HCT116 (cell line): ENCODE measurements at regions not wholly inside any gene's neighbourhood (a gene's known extent, or its start where the extent isn't known, plus 50 kb on each side); places are given as distances from the start of the nearest gene placed in this dataset.

Source experiments
- ATAC-seq: fragments of 200-7000 bp; cut with Tn5 transposase; 2 replicates; pipeline ENCODE4 v1.9.1; 2020; ENCODE audit warnings: mild to moderate bottlenecking, moderate library complexity
- BruUV-seq: library from RNA; stranded (reverse); fragments of 400-500 nt; replicated peaks from 2 replicates; lab custom pipeline; 2021; lab: Mats Ljungman, UMichigan
- CTCF ChIA-PET: fragments of 300-600 bp; sonication (Branson Sonifier 250); formaldehyde crosslinking; loops from one replicate; lab custom pipeline; 2021; ENCODE audit warnings: antibody characterized with exemption; lab: Charles Lee
- POLR2A ChIA-PET: fragments of 300-600, 350-600 bp; sonication (Branson Sonifier 250); formaldehyde crosslinking; loops from one replicate; lab custom pipeline; 2021; ENCODE audit warnings: antibody characterized with exemption; lab: Charles Lee
- RAD21 ChIA-PET, 2 experiments: fragments of 300-600 bp; sonication (Branson Sonifier 250); formaldehyde crosslinking; loops; one replicate each; lab custom pipeline; 2023; ENCODE audit warnings: low total read pairs in 2 of 2; ENCODE audit not compliant: uncharacterized antibody in 2 of 2, unreplicated experiment in 2 of 2, low non-redundant PET in 1 of 2; lab: Charles Lee
- DNase-seq: peaks from one replicate; pipeline ENCODE4 v3.0.0-alpha.2; 2010; ENCODE audit warnings: low read depth, low spot score
- H2AFZ ChIP-seq: fragments of 200-600 bp; shearing (Covaris generic), sonication (generic); 2 replicates; pipeline ENCODE4 v1.6.1; 2017; ENCODE audit warnings: low read depth, mixed run types, mixed read lengths, antibody characterized with exemption, low read length; ENCODE audit not compliant: poor library complexity, severe bottlenecking
- H3K27ac ChIP-seq: 2 replicates; pipeline ENCODE4 v1.5.1; 2012; ENCODE audit warnings: low read depth, low read length
- H3K27me3 ChIP-seq: fragments of 200-600 bp; sonication (generic); 2 replicates; pipeline ENCODE4 v1.6.1; 2016; ENCODE audit warnings: mixed run types, low read length, mixed read lengths; ENCODE audit not compliant: insufficient read depth
- H3K36me3 ChIP-seq, 2 experiments: fragments of 200-500 bp in 1 of 2; fragments of 200-600 bp in 1 of 2; sonication (Bioruptor generic) in 1 of 2; sonication (generic) in 1 of 2; 2 replicates each; pipeline versions ENCODE4 v1.5.1 to v1.6.1; 2014 to 2016; ENCODE audit warnings: low read length in 2 of 2, inconsistent platforms in 1 of 2, mixed read lengths in 1 of 2, mixed run types in 1 of 2; ENCODE audit not compliant: insufficient read depth in 2 of 2, control insufficient read depth in 1 of 2
- H3K4me1 ChIP-seq, 2 experiments: fragments of 200-600 bp in 1 of 2; sonication (generic) in 1 of 2; 2 replicates each; pipeline versions ENCODE4 v1.5.1 to v1.6.1; 2012 to 2017; ENCODE audit warnings: low read length in 2 of 2, inconsistent platforms in 1 of 2, mild to moderate bottlenecking in 1 of 2, mixed read lengths in 1 of 2, mixed run types in 1 of 2, moderate library complexity in 1 of 2; ENCODE audit not compliant: insufficient read depth in 2 of 2, control insufficient read depth in 1 of 2
- H3K4me2 ChIP-seq: fragments of 200-600 bp; sonication (generic); 2 replicates; pipeline ENCODE4 v1.6.1; 2017; ENCODE audit warnings: mixed run types, low read length, mixed read lengths
- H3K4me3 ChIP-seq, 2 experiments: fragments of 200-600 bp in 1 of 2; sonication (generic) in 1 of 2; replicated peaks in 1 of 2; 2 replicates each; pipeline ENCODE4 v1.5.1; 2011 to 2016; ENCODE audit warnings: low read length in 2 of 2, control low read depth in 1 of 2, low read depth in 1 of 2, mild to moderate bottlenecking in 1 of 2, mixed read lengths in 1 of 2, mixed run types in 1 of 2
- H3K79me2 ChIP-seq: fragments of 200-600 bp; sonication (generic); 2 replicates; pipeline ENCODE4 v1.6.1; 2017; ENCODE audit warnings: mild to moderate bottlenecking, mixed run types, low read length, moderate library complexity, mixed read lengths; ENCODE audit not compliant: insufficient read depth
- H3K9ac ChIP-seq: fragments of 200-600 bp; sonication (generic); 2 replicates; pipeline ENCODE4 v1.6.1; 2016; ENCODE audit warnings: low read length, mixed read lengths
- H3K9me2 ChIP-seq: fragments of 200-600 bp; sonication (generic), shearing (Covaris generic); 2 replicates; pipeline ENCODE4 v1.6.1; 2017; ENCODE audit warnings: mixed run types, mild to moderate bottlenecking, moderate library complexity; ENCODE audit not compliant: insufficient read depth
- H3K9me3 ChIP-seq, 2 experiments: fragments of 200-500 bp in 1 of 2; fragments of 200-600 bp in 1 of 2; sonication (Bioruptor generic) in 1 of 2; sonication (generic) in 1 of 2; 2 replicates each; pipeline ENCODE4 v1.6.1; 2014 to 2017; ENCODE audit warnings: low read length in 2 of 2, mixed read lengths in 2 of 2, inconsistent platforms in 1 of 2, low read depth in 1 of 2, mild to moderate bottlenecking in 1 of 2, mixed run types in 1 of 2, moderate library complexity in 1 of 2; ENCODE audit not compliant: control insufficient read depth in 1 of 2, insufficient read depth in 1 of 2
- H4K20me1 ChIP-seq: fragments of 200-600 bp; sonication (generic), shearing (Covaris generic); 2 replicates; pipeline ENCODE4 v1.6.1; 2017; ENCODE audit warnings: mixed run types, mild to moderate bottlenecking, moderate library complexity; ENCODE audit not compliant: insufficient read depth
- CBX3 ChIP-seq: IDR thresholded peaks from 2 replicates; pipeline ENCODE4 v1.6.1; 2012; ENCODE audit warnings: low read depth
- CEBPB ChIP-seq: IDR thresholded peaks from 2 replicates; pipeline ENCODE4 v1.6.1; 2012; ENCODE audit warnings: low read depth
- EGR1 ChIP-seq: IDR thresholded peaks from 2 replicates; pipeline ENCODE4 v1.6.1; 2012; ENCODE audit warnings: low read depth
- ELF1 ChIP-seq: IDR thresholded peaks from 2 replicates; pipeline ENCODE4 v1.6.1; 2012; ENCODE audit warnings: low read depth, borderline replicate concordance
- EZH2 ChIP-seq: fragments of 200-600 bp; sonication (generic); IDR thresholded peaks from 2 replicates; pipeline ENCODE4 v1.6.1; 2017; ENCODE audit warnings: antibody characterized with exemption, mixed run types
- EZH2phosphoT487 ChIP-seq: fragments of 200-600 bp; IDR thresholded peaks from 2 replicates; pipeline ENCODE4 v1.6.1; 2018; ENCODE audit warnings: antibody characterized with exemption, borderline replicate concordance
- POLR2A ChIP-seq: IDR thresholded peaks from 2 replicates; pipeline ENCODE4 v1.7.0; 2011; ENCODE audit warnings: borderline replicate concordance; ENCODE audit not compliant: insufficient read depth, insufficient read length; ENCODE audit errors: extremely low read depth
- POLR2AphosphoS5 ChIP-seq: IDR thresholded peaks from 2 replicates; pipeline ENCODE4 v1.6.1; 2011; ENCODE audit warnings: mild to moderate bottlenecking, low read depth, low read length, moderate library complexity
- SIN3A ChIP-seq: IDR thresholded peaks from 2 replicates; pipeline ENCODE4 v1.6.1; 2012; ENCODE audit warnings: low read depth
- SP1 ChIP-seq: IDR thresholded peaks from 2 replicates; pipeline ENCODE4 v1.6.1; 2012; ENCODE audit warnings: low read depth
- SRF ChIP-seq: IDR thresholded peaks from 2 replicates; pipeline ENCODE4 v1.6.1; 2012; ENCODE audit warnings: low read depth
- TCF7L2 ChIP-seq: IDR thresholded peaks from 2 replicates; pipeline ENCODE4 v1.7.0; 2011; ENCODE audit warnings: borderline replicate concordance, inconsistent platforms; ENCODE audit not compliant: insufficient read depth, insufficient read length; ENCODE audit errors: extremely low read depth
- YY1 ChIP-seq: IDR thresholded peaks from 2 replicates; pipeline ENCODE4 v1.6.1; 2011; ENCODE audit warnings: low read length, low read depth, moderate library complexity, mild to moderate bottlenecking; ENCODE audit not compliant: insufficient replicate concordance; ENCODE audit errors: extremely low read depth
- ZFX ChIP-seq: fragments of 450-650 bp; IDR thresholded peaks from 2 replicates; pipeline ENCODE4 v1.6.1; 2017
- ZNF274 ChIP-seq: fragments of 200-500 bp; sonication (Bioruptor generic); IDR thresholded peaks from 2 replicates; pipeline ENCODE4 v1.6.1; 2014; ENCODE audit warnings: mild to moderate bottlenecking, low read depth, low read length, inconsistent platforms
- intact Hi-C: fragments of 100-400 bp; cut with micrococcal nuclease; formaldehyde crosslinking; loops from 2 replicates; pipeline ENCODE4 v1.10.0; 2022
- TF ChIP-seq, protein P1 (sequence below): IDR thresholded peaks from 2 replicates; pipeline ENCODE4 v1.6.1; 2012
- TF ChIP-seq, protein P2 (sequence below): IDR thresholded peaks from 2 replicates; pipeline ENCODE4 v1.6.1; 2011; ENCODE audit warnings: mild to moderate bottlenecking, low read length, moderate library complexity; ENCODE audit not compliant: insufficient replicate concordance; ENCODE audit errors: extremely low read depth
- TF ChIP-seq, protein P3 (sequence below): IDR thresholded peaks from 2 replicates; pipeline ENCODE4 v1.6.1; 2012
- TF ChIP-seq, protein P4 (sequence below), 3 experiments: fragments of 200-600 bp in 1 of 3; sonication (generic) in 1 of 3; IDR thresholded peaks in 2 of 3; conservative IDR thresholded peaks in 1 of 3; 2 replicates each; pipeline ENCODE4 v1.5.1; 2012 to 2017; ENCODE audit warnings: low read depth in 2 of 3, low read length in 2 of 3, antibody characterized with exemption in 1 of 3, borderline replicate concordance in 1 of 3, control low read depth in 1 of 3, mild to moderate bottlenecking in 1 of 3, mixed read lengths in 1 of 3, mixed run types in 1 of 3, moderate library complexity in 1 of 3; ENCODE audit not compliant: insufficient read depth in 1 of 3
- TF ChIP-seq, protein P5 (sequence below): IDR thresholded peaks from 2 replicates; pipeline ENCODE4 v1.6.1; 2012; ENCODE audit warnings: low read depth

DNA sequence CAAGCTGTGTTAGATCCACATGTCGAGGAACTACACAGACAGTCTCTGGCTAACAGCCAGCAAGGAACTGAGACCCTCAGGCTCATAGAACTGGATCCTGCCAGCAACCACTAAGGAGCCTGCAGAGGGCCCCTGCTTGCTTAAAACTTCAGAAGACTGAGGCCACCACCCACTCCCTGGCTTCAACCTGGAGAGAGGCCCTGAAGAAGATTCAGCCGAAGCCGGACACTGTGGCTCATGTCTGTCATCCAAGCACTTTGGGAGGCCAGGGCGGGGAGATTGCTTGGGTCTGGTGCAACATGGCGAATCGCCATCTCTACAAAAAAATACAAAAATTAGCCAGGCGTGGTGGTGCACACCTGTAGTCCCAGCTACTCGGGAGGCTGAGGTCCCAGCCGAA, 92.6 kb upstream of the TMPRSS2 start:
- DNase-seq (no peak), ATAC-seq (no peak)
- Histone ChIP-seq H3K4me2 (no peak overlapping the region), H3K4me1 (no peaks in the 10 kb centered on the region), H3K79me2 (no peaks in the 10 kb centered on the region), H3K9me3 (no peaks in the 10 kb centered on the region), H2AFZ (no peak overlapping the region), H3K9ac (no peak overlapping the region), H3K36me3 (no peaks in the 10 kb centered on the region), H3K27ac (no peak overlapping the region), H3K9me2 (no peaks in the 10 kb centered on the region), H4K20me1 (no peaks in the 10 kb centered on the region), H3K4me3 (no peak overlapping the region), H3K27me3 (no peaks in the 10 kb centered on the region)
- no TSS peak for BruUV-seq
- intact Hi-C loops: no loop called here
- TF ChIP-seq TCF7L2: no peak
- no peak for TF ChIP-seq ZFX
- TF ChIP-seq, protein P1, sequence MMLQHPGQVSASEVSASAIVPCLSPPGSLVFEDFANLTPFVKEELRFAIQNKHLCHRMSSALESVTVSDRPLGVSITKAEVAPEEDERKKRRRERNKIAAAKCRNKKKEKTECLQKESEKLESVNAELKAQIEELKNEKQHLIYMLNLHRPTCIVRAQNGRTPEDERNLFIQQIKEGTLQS: no peak
- no peak for TF ChIP-seq CEBPB
- no peak for TF ChIP-seq EZH2phosphoT487
- TF ChIP-seq, protein P2, sequence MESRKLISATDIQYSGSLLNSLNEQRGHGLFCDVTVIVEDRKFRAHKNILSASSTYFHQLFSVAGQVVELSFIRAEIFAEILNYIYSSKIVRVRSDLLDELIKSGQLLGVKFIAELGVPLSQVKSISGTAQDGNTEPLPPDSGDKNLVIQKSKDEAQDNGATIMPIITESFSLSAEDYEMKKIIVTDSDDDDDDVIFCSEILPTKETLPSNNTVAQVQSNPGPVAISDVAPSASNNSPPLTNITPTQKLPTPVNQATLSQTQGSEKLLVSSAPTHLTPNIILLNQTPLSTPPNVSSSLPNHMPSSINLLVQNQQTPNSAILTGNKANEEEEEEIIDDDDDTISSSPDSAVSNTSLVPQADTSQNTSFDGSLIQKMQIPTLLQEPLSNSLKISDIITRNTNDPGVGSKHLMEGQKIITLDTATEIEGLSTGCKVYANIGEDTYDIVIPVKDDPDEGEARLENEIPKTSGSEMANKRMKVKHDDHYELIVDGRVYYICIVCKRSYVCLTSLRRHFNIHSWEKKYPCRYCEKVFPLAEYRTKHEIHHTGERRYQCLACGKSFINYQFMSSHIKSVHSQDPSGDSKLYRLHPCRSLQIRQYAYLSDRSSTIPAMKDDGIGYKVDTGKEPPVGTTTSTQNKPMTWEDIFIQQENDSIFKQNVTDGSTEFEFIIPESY: no peak
- TF ChIP-seq SP1: no peak
- no peak for TF ChIP-seq POLR2AphosphoS5
- TF ChIP-seq, protein P3, sequence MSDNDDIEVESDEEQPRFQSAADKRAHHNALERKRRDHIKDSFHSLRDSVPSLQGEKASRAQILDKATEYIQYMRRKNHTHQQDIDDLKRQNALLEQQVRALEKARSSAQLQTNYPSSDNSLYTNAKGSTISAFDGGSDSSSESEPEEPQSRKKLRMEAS: no peak
- no peak for TF ChIP-seq YY1
- no peak for TF ChIP-seq ZNF274
- no peak for TF ChIP-seq SIN3A
- no peak for TF ChIP-seq ELF1
- TF ChIP-seq, protein P4, sequence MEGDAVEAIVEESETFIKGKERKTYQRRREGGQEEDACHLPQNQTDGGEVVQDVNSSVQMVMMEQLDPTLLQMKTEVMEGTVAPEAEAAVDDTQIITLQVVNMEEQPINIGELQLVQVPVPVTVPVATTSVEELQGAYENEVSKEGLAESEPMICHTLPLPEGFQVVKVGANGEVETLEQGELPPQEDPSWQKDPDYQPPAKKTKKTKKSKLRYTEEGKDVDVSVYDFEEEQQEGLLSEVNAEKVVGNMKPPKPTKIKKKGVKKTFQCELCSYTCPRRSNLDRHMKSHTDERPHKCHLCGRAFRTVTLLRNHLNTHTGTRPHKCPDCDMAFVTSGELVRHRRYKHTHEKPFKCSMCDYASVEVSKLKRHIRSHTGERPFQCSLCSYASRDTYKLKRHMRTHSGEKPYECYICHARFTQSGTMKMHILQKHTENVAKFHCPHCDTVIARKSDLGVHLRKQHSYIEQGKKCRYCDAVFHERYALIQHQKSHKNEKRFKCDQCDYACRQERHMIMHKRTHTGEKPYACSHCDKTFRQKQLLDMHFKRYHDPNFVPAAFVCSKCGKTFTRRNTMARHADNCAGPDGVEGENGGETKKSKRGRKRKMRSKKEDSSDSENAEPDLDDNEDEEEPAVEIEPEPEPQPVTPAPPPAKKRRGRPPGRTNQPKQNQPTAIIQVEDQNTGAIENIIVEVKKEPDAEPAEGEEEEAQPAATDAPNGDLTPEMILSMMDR (IDR thresholded peaks at IDR 0.05 in 2 of 3, conservative IDR thresholded peaks at IDR 0.05 in 1 of 3; ENCODE audit: borderline replicate concordance in 1 of 3, insufficient read depth in 1 of 3, low read depth in 2 of 3, low read length in 2 of 3): no peak
- TF ChIP-seq SRF: no peak
- TF ChIP-seq, protein P5, sequence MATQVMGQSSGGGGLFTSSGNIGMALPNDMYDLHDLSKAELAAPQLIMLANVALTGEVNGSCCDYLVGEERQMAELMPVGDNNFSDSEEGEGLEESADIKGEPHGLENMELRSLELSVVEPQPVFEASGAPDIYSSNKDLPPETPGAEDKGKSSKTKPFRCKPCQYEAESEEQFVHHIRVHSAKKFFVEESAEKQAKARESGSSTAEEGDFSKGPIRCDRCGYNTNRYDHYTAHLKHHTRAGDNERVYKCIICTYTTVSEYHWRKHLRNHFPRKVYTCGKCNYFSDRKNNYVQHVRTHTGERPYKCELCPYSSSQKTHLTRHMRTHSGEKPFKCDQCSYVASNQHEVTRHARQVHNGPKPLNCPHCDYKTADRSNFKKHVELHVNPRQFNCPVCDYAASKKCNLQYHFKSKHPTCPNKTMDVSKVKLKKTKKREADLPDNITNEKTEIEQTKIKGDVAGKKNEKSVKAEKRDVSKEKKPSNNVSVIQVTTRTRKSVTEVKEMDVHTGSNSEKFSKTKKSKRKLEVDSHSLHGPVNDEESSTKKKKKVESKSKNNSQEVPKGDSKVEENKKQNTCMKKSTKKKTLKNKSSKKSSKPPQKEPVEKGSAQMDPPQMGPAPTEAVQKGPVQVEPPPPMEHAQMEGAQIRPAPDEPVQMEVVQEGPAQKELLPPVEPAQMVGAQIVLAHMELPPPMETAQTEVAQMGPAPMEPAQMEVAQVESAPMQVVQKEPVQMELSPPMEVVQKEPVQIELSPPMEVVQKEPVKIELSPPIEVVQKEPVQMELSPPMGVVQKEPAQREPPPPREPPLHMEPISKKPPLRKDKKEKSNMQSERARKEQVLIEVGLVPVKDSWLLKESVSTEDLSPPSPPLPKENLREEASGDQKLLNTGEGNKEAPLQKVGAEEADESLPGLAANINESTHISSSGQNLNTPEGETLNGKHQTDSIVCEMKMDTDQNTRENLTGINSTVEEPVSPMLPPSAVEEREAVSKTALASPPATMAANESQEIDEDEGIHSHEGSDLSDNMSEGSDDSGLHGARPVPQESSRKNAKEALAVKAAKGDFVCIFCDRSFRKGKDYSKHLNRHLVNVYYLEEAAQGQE: no peak
- TF ChIP-seq POLR2A: no peak
- no peak for TF ChIP-seq EZH2
- no peak for TF ChIP-seq CBX3
- no peak for TF ChIP-seq EGR1
- ChIA-PET POLR2A (no interaction called here), CTCF (interaction anchor here (1.0 kb wide), 1 partner anchor 12 kb away, joined by 3 read pairs; no protein-coding TSS in a partner anchor), RAD21 (no interaction called here)
